Fibroblast of the aortic adventitia (primary cell): ENCODE measurements at regions not wholly inside any gene's neighbourhood (a gene's known extent, or its start where the extent isn't known, plus 50 kb on each side); places are given as distances from the start of the nearest gene placed in this dataset.

Experiments used
- DNase-seq: peaks from one replicate; pipeline ENCODE4 v3.0.0-alpha.2; 2010; ENCODE audit warnings: low read depth
- H3K4me3 ChIP-seq: 2 replicates; pipeline ENCODE4 v1.5.1; 2011; ENCODE audit warnings: low read depth, mild to moderate bottlenecking, control low read depth, low read length, moderate library complexity
- TF ChIP-seq, protein P1 (sequence below): IDR thresholded peaks from 2 replicates; pipeline ENCODE4 v1.5.1; 2011; ENCODE audit warnings: mild to moderate bottlenecking, low read length, control low read depth, inconsistent platforms; ENCODE audit not compliant: insufficient read depth

DNA sequence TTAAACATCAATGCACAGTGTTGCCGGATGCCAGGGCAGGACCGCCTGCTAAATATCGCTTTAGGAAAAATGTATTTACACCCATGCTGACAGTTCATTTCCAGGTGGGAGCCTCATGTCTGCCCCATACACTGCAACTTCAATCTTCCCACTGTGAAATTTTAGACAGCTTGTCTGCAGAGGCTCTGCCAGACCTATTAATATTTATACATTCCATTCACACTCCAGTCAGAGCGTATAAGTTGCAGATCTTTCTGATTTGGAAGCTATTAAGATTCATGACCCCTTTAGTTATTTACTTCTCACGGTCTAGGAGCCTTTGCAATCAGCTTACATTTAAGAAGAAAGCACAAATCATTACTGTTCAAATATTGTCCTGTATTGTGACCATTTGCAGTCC, 357.4 kb downstream of the ATP23 start:
- no peak for DNase-seq
- H3K4me3 ChIP-seq: no peak overlapping the region
- TF ChIP-seq, protein P1, sequence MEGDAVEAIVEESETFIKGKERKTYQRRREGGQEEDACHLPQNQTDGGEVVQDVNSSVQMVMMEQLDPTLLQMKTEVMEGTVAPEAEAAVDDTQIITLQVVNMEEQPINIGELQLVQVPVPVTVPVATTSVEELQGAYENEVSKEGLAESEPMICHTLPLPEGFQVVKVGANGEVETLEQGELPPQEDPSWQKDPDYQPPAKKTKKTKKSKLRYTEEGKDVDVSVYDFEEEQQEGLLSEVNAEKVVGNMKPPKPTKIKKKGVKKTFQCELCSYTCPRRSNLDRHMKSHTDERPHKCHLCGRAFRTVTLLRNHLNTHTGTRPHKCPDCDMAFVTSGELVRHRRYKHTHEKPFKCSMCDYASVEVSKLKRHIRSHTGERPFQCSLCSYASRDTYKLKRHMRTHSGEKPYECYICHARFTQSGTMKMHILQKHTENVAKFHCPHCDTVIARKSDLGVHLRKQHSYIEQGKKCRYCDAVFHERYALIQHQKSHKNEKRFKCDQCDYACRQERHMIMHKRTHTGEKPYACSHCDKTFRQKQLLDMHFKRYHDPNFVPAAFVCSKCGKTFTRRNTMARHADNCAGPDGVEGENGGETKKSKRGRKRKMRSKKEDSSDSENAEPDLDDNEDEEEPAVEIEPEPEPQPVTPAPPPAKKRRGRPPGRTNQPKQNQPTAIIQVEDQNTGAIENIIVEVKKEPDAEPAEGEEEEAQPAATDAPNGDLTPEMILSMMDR: no peak

DNA sequence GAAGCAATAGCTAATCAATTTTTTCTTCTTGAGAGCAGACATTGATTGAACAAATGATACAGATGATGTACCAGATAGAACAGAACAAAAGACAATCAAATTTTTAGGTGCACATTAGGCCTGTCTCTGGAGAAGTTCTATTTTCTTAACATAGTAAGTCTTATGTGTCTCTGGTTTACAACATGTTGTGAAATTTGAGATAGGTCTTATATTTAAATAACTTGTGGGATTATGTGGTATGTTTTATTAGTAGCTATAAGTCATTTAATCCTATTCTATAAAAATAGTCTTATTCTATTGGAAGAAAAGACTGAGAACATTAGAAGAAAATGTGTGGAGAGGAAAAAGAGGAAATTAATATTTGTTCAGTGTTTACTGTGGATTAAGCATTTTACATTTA, 358.0 kb downstream of the ATP23 start:
- TF ChIP-seq, protein P1: no peak
- no peak for DNase-seq
- H3K4me3 ChIP-seq: no peak overlapping the region

DNA sequence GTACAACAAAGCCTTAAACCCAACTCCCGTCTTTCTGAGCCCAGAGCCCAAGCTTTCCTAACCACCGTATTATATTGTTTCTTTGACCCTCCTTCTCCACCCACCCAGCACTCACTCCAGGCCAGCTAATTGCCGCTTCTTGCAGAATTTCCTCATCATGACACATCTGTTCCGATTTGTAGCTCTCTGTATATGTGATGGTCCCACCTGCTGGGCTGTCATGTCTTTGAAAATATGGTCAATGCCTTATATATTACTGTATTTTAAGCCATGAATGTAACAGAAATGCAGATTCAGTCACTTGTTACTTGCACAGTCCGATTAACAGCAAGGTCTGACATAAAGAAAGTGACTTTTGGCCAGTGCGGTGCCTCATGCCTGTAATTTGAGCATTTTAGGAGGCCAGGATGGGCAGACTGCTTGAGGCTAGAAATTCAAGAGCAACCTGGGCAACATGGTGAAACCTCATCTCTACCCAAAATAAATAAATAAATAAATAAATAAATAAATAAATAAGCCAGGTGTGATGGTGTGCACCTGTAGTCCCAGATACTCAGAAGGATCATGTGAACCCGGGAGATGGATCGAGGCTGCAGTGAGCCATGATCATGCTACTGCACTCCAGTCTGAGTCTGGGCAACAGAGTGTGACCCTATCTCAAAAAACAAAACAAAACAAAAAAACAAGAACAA, 359.8 kb downstream of the ATP23 start:
- no peak overlapping the region for H3K4me3 ChIP-seq

DNA sequence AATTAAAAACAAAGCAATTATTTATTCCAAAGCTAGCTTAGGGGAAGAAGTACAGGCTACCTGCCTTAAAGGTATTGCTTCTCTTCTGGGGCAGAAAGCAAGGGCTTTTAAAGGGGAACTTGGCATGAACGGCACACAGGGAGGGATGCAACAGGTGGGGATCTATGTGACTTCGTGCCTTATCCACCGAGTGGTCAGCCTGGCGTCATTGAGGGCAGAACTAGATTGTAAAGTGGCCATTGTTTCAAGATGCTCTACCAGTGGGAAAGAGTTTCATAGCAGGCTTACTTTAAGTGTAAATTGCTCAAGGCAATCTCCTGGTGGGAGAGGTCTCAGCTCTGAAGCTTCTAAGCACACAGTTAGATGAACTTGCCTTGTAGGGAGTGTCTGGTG, 360.4 kb downstream of the ATP23 start:
- no peak overlapping the region for H3K4me3 ChIP-seq
- TF ChIP-seq, protein P1: no peak
- no peak for DNase-seq

More for the DNA sequence above, 359.8 kb downstream of the ATP23 start:
- TF ChIP-seq, protein P1: no peak
- no peak for DNase-seq

DNA sequence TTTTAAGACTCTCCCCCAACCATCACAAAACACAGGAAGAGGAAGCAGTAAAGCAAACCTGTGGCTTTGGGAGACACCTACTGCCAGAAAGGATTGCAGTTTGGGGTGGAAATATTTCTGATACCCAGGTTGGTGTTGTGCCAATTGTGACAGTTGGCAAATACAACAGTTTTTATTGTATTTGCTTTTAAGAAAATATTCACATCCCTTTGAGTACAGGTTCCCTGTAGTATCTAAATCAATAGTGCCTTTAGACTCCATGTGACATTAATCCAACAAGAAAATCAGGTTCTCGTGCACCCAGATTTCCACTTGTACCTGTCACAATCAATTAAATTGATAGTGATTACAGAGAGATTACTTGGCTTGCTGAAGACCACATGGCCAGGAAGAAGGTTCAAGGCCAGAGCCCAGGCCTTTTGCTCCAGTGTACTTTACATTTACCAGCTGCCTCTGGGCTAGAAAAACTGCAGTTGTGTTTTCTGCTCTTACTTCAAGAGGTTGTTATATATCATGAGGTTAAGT, 361.2 kb downstream of the ATP23 start:
- DNase-seq: no peak
- TF ChIP-seq, protein P1: no peak
- H3K4me3 ChIP-seq: no peak overlapping the region

DNA sequence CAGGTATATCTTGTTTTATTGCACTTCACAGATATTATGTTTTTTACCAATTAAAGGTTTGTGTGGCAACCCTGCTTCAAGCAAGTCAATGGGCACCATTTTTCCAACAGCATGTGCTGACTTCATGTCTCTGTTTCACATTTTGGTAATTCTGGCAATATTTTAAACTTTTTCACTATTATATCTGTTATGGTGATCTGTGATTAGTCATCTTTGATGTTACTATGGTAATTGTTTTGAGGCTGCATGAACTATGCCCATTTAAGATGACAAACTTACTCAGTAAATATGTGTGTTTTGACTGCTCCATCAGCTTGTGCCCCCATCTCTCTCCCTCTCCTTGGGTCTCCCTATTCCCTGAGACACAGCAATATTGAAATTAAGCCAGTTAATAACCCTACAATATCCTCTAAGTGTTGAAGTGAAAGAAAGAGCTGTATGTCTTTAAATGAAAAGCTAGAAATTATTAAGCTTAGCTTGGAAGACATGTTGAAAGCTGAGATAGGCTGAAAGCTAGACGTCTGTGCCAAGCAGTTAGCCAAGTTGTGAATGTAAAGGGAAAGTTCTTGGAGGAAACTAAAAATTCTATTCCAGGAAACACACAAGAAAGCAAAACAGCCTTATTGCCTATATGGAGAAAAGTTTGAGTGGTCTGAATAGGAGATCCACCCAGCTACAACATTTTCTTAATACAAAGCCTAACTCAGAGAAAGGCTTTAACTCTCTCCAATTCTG, 365.1 kb downstream of the ATP23 start:
- no peak for DNase-seq
- TF ChIP-seq, protein P1: no peak
- no peak overlapping the region for H3K4me3 ChIP-seq
